Left lung (tissue), 4 donors: ENCODE measurements at regions not wholly inside any gene's neighbourhood (a gene's known extent, or its start where the extent isn't known, plus 50 kb on each side); places are given as distances from the start of the nearest gene placed in this dataset.

Experiments used
- ATAC-seq: fragments of 200-7000 bp; cut with Tn5 transposase; one replicate; pipeline ENCODE4 v1.9.1; 2020; ENCODE audit warnings: moderate library complexity
- DNase-seq, 4 donors: peaks; one replicate each; pipeline ENCODE4 v3.0.0-alpha.2; 2013 to 2020
- H3K27ac ChIP-seq, 2 donors: fragments of 200-600 bp; sonication (generic) in 1 of 2; one replicate each; pipeline versions ENCODE4 v1.5.0 to v1.8.0; 2020 to 2021
- H3K27me3 ChIP-seq, 2 donors: fragments of 200-600 bp; sonication (generic) in 1 of 2; one replicate each; pipeline versions ENCODE4 v1.5.0 to v1.8.0; 2020 to 2021
- H3K36me3 ChIP-seq, 2 donors: fragments of 200-600 bp; sonication (generic) in 1 of 2; one replicate each; pipeline versions ENCODE4 v1.5.0 to v1.8.0; 2020 to 2021
- H3K4me1 ChIP-seq, 2 donors: fragments of 200-600 bp; one replicate each; pipeline ENCODE4 v1.8.0; 2021
- H3K4me3 ChIP-seq, 2 donors: fragments of 200-600 bp; sonication (generic) in 1 of 2; one replicate each; pipeline versions ENCODE4 v1.5.0 to v1.8.0; 2020 to 2021; ENCODE audit warnings: mild to moderate bottlenecking in 1 of 2
- H3K9me3 ChIP-seq, 2 donors: fragments of 200-600 bp; sonication (generic) in 1 of 2; one replicate each; pipeline versions ENCODE4 v1.5.0 to v1.8.0; 2020 to 2021
- CTCF ChIP-seq, 2 donors: fragments of 200-600 bp; sonication (generic) in 1 of 2; IDR thresholded peaks; one replicate each; pipeline versions ENCODE4 v1.5.0 to v1.8.0; 2021; ENCODE audit warnings: antibody characterized with exemption in 2 of 2
- intact Hi-C, 2 donors: fragments of 100-400 bp; cut with DNase I; formaldehyde crosslinking; loops; one replicate each; pipeline versions ENCODE4 v1.11.2 to v1.14.2; 2022
- donor health status: DM: no; HTN: yes; CAD: no.
- donor health status: DM: no; HTN: no; CAD: no.

DNA sequence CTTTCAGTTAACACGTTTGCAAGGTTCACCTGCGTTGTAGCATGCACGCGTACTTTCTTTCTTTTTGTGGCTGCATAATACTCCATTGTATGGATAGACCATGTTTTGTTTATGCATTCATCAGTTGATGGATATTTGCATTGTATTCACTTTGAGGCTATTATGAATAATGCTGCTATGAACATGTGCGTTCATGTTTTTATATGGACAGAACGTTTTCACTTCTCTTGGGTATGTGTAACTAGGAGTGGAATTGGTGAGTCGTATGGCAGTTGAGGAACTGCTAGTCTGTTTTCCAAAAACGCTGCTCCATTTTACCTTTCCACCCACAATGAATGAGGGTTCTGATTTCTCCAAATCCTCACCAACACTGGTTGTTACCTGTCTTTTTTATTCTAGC lies 244.3 kb downstream of the GLI2 start:
- no peak overlapping the region for H3K4me3 ChIP-seq
- H3K36me3 ChIP-seq = no peaks in the 10 kb centered on the region
- no peaks in the 10 kb centered on the region for H3K27me3 ChIP-seq
- ATAC-seq (no peak), DNase-seq (no peak)
- intact Hi-C loops = no loop called here
- TF ChIP-seq CTCF (IDR thresholded peaks at IDR 0.05) = no peak
- no peaks in the 10 kb centered on the region for H3K4me1 ChIP-seq
- no peak overlapping the region for H3K27ac ChIP-seq
- H3K9me3 ChIP-seq = no peaks in the 10 kb centered on the region

DNA sequence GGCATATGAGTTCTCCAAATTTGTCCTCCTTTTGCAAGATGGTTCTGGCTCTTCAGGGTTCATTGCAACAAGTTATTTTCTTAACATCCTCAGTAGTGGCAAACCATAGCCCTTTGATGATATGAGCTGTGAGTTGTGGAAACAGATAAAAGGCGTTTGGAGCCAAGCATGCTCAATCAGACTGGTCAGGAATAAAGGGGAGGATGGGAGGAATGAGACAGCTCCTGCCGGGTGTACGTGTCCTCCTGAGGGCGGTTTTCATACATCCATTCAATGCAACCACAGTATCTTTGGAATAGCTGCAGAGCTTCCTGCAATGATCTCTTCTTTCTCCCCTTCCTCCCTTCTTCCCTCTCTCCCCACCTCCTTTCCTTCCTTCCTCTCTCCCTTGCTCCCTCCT lies 245.8 kb downstream of the GLI2 start:
- intact Hi-C loops = no loop called here
- no peaks in the 10 kb centered on the region for H3K9me3 ChIP-seq
- H3K4me1 ChIP-seq = no peaks in the 10 kb centered on the region
- no peak for ATAC-seq
- H3K27me3 ChIP-seq = no peaks in the 10 kb centered on the region
- no peak overlapping the region for H3K27ac ChIP-seq
- no peaks in the 10 kb centered on the region for H3K36me3 ChIP-seq
- no peak overlapping the region for H3K4me3 ChIP-seq
- no peak for DNase-seq
- no peak for TF ChIP-seq CTCF (IDR thresholded peaks at IDR 0.05)

DNA sequence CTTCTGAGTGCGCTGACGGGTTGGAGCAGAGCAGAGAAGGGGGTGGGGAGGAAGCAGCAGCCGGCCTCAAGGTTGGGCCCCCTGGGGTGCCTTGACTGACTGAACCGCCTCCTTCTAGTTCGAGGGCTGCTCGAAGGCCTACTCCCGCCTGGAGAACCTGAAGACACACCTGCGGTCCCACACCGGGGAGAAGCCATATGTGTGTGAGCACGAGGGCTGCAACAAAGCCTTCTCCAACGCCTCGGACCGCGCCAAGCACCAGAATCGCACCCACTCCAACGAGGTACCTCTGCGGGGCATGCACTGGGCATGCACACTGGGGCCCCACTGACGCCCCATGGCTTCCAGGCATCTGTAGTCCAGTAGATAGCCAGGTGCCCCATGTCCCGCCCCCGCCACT lies 246.9 kb downstream of the GLI2 start:
- DNase-seq (no peak), ATAC-seq (no peak)
- Histone ChIP-seq H3K27ac (no peak overlapping the region), H3K27me3 (no peaks in the 10 kb centered on the region), H3K4me3 (no peak overlapping the region), H3K9me3 (no peaks in the 10 kb centered on the region), H3K4me1 (no peaks in the 10 kb centered on the region), H3K36me3 (no peaks in the 10 kb centered on the region)
- TF ChIP-seq CTCF (IDR thresholded peaks at IDR 0.05) = no peak
- intact Hi-C loops = no loop called here

- H3K27me3 ChIP-seq = no peaks in the 10 kb centered on the region
- no peaks in the 10 kb centered on the region for H3K4me1 ChIP-seq
- ATAC-seq = no peak
- H3K27ac ChIP-seq = no peak overlapping the region
- no peaks in the 10 kb centered on the region for H3K9me3 ChIP-seq
- peak in 2 of 4 donors; percentile 59 to 68 for DNase-seq
- TF ChIP-seq CTCF (IDR thresholded peaks at IDR 0.05) = no peak
- no peak overlapping the region for H3K4me3 ChIP-seq
- H3K36me3 ChIP-seq = no peaks in the 10 kb centered on the region
- intact Hi-C loops = no loop called here
These were observed 247.7 kb downstream of the GLI2 start for GRCh38 chr2:120983344-120983743.

DNA sequence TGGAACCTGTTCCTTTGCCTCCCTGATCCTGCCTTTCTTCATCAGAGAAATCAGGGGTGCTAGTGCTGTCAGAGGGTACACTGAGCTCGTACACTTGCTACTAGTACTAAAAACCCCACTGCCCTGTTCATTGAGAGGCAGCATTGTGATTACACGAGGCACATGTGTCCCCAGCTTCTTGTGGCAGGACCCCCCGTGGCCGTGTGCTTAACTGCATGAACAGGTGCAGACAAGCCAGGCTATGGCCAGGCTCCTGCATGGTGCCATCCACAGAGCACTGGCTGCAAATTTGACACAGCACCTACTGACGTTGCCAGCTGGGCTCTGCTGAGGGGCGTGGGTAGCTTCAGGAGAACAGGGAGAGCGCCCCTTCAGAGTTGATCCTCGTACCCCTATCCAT lies 248.4 kb downstream of the GLI2 start:
- H3K36me3 ChIP-seq = no peaks in the 10 kb centered on the region
- no peaks in the 10 kb centered on the region for H3K27me3 ChIP-seq
- ATAC-seq = no peak

More for the DNA sequence above, 248.4 kb downstream of the GLI2 start:
- no peak for DNase-seq
- Histone ChIP-seq H3K4me1 (no peaks in the 10 kb centered on the region), H3K9me3 (no peaks in the 10 kb centered on the region), H3K27ac (no peak overlapping the region), H3K4me3 (no peak overlapping the region)
- intact Hi-C loops = no loop called here
- no peak for TF ChIP-seq CTCF (IDR thresholded peaks at IDR 0.05)
